ENCODE measurements at regions not wholly inside any gene's neighbourhood (a gene's known extent, or its start where the extent isn't known, plus 50 kb on each side); places are given as distances from the start of the nearest gene placed in this dataset.
"Not testable (repeated sequence)": the region's sequence is repeated elsewhere in the genome, so short reads cannot be mapped to it uniquely, and the experiment has no call there.

DNA sequence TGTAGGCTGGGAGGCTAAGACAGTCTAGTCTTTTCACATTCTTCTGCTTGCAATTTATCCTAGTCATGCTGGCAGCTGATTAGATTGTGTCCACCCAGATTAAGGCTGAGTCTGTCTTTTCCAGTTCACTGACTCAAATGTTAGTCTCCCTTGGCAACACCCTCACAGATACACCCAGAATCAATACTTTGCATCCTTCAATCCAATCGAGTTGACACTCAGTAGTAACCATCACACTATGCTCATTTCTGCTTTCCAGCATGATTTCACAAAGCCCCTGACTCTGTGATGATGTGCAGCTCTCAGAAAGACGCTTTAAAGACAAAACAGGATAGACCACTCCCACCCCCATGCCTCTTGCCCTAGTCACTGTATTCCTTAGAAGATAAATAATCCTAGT lies 693.0 kb downstream of the HTR1B start:
- no peak overlapping the region for H3K4me3 ChIP-seq (ENCODE audit: low read depth, low read length)
- DNase-seq (ENCODE audit: low read depth), result no peak
- no peak for TF ChIP-seq CTCF (IDR thresholded peaks at IDR 0.05; ENCODE audit: low read depth, low read length, missing control alignments)

GRCh38 chr6:76768556-76768955 lies 694.7 kb downstream of the HTR1B start:
- no peak for TF ChIP-seq CTCF (IDR thresholded peaks at IDR 0.05; ENCODE audit: low read depth, low read length, missing control alignments)
- no peak overlapping the region for H3K4me3 ChIP-seq (ENCODE audit: low read depth, low read length)
- no peak for DNase-seq (ENCODE audit: low read depth)

- no peak for DNase-seq (ENCODE audit: low read depth)
- TF ChIP-seq CTCF (IDR thresholded peaks at IDR 0.05; ENCODE audit: low read depth, low read length, missing control alignments), result no peak
- H3K4me3 ChIP-seq (ENCODE audit: low read depth, low read length), result no peak overlapping the region
Observed at GRCh38 chr6:76764057-76764456, 691.6 kb upstream of the IMPG1 start.

- no peak for DNase-seq (ENCODE audit: low read depth)
- no peak for TF ChIP-seq CTCF (IDR thresholded peaks at IDR 0.05; ENCODE audit: low read depth, low read length, missing control alignments)
- H3K4me3 ChIP-seq (ENCODE audit: low read depth, low read length), result no peak overlapping the region
Observed at GRCh38 chr6:76752841-76753240, 680.4 kb upstream of the IMPG1 start.

DNA sequence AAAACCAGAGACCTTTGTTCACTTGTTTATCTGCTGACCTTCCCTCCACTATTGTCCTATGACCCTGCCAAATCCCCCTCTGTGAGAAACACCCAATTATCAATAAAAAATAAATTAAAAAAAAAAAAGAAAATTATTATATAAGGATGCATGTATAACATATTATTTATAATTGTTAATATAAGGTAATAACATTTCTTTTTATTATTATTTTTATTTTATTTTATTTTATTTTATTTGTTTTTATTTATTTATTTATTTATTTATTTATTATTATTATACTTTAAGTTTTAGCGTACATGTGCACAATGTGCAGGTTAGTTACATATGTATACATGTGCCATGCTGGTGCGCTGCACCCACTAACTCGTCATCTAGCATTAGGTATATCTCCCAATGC lies 672.9 kb upstream of the IMPG1 start:
- DNase-seq (ENCODE audit: low read depth); H3K4me3 ChIP-seq (ENCODE audit: low read depth, low read length): not testable (repeated sequence)

DNA sequence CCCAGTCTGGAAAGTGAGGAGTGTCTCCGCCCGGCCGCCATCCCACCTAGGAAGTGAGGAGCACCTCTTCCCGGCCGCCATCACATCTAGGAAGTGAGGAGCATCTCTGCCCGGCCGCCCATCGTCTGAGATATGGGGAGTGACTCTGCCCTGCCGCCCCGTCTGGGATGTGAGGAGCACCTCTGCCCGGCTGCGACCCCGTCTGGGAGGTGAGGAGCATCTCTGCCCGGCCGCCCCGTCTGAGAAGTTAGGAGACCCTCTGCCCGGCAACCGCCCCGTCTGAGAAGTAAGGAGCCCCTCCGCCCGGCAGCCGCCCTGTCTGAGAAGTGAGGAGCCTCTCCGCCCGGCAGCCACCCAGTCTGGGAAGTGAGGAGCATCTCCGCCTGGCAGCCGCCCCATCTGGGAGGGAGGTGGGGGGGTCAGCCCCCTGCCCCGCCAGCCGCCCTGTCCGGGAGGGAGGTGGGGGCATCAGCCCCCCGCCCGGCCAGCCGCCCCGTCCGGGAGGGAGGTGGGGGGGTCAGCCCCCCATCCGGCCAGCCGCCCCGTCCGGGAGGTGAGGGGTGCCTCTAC lies 671.8 kb upstream of the IMPG1 start:
- H3K4me3 ChIP-seq (ENCODE audit: low read depth, low read length); DNase-seq (ENCODE audit: low read depth): not testable (repeated sequence)

DNA sequence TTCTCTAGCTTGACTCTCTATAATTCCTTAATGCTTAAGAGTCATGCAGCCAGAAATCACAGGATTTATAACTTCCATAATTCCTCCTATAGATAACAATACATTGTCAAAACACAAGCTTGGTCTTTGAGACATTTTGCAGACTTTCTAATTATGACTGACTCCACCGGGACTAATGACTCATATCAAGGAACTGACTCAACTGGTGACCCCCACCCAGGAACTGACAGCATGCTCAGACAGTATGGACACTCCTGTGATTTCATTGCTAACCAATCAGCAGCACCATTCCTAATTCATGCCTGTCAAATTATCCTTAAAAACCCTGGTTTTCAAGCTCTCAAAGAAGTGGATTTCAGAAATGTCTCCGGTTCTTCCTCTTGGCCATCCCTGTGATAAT lies 670.5 kb upstream of the IMPG1 start:
- DNase-seq (ENCODE audit: low read depth), result no peak
- no peak for TF ChIP-seq CTCF (IDR thresholded peaks at IDR 0.05; ENCODE audit: low read depth, low read length, missing control alignments)
- H3K4me3 ChIP-seq (ENCODE audit: low read depth, low read length), result no peak overlapping the region

DNA sequence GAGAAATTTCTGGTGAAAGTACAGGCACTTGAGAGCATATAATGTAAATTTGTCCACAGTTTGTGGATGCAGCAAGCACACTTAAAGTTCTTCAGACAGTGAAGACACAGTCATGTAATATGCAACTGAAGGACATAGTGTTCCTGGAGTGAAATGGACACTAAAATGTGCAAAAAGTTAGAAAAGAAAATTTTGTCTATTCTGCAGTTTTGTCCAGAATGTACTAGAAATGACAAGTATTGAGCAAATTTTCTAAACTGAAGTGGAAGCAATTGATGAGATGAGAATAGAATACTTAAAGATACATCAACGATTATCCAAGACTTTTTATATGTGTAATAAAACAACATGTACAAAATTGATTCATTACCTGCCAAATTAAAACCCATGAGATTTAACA lies 647.0 kb upstream of the IMPG1 start:
- TF ChIP-seq CTCF (IDR thresholded peaks at IDR 0.05; ENCODE audit: low read depth, low read length, missing control alignments), result no peak
- H3K4me3 ChIP-seq (ENCODE audit: low read depth, low read length), result no peak overlapping the region
- DNase-seq (ENCODE audit: low read depth), result no peak
